ENCODE measurements at regions not wholly inside any gene's neighbourhood (a gene's known extent, or its start where the extent isn't known, plus 50 kb on each side); places are given as distances from the start of the nearest gene placed in this dataset.
"Not testable (repeated sequence)": the region's sequence is repeated elsewhere in the genome, so short reads cannot be mapped to it uniquely, and the experiment has no call there.

DNA sequence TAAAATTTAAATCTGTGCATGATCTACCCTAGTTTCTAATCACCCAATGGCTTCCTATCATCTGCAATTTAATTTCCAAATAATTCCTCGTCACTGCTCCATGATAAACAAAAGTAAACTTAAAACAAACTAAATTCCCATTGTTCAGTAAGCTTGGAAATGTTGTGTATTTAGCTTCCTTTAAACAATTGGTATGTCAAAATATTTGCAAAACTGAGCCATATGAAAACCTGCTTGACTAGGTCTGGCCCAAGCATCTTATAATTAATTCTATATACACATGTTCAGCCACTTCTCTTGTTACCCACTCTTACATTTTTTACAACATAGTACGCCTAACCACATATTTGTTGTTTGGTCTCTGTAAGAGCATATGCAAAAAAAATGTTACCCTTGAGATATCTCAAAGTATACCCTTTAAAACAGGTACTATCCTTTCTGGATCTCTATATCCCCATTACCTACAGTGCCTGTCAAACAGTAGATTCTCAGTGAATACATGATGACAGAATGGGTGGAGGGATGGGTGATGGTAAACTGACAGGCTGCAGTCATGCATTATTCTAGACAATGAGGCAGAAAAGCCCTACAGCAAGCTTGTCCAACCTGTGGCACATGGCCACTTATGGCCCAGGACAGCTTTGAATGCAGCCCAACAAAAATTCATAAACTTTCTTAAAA, 1277.9 kb upstream of the TENM4 start:
- H3K4me3 ChIP-seq (ENCODE audit: low read depth, low read length, poor library complexity, severe bottlenecking): no peak overlapping the region
- no peaks in the 10 kb centered on the region for H3K79me2 ChIP-seq (ENCODE audit: insufficient read depth, low read length)
- TF ChIP-seq, protein P1, sequence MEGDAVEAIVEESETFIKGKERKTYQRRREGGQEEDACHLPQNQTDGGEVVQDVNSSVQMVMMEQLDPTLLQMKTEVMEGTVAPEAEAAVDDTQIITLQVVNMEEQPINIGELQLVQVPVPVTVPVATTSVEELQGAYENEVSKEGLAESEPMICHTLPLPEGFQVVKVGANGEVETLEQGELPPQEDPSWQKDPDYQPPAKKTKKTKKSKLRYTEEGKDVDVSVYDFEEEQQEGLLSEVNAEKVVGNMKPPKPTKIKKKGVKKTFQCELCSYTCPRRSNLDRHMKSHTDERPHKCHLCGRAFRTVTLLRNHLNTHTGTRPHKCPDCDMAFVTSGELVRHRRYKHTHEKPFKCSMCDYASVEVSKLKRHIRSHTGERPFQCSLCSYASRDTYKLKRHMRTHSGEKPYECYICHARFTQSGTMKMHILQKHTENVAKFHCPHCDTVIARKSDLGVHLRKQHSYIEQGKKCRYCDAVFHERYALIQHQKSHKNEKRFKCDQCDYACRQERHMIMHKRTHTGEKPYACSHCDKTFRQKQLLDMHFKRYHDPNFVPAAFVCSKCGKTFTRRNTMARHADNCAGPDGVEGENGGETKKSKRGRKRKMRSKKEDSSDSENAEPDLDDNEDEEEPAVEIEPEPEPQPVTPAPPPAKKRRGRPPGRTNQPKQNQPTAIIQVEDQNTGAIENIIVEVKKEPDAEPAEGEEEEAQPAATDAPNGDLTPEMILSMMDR (IDR thresholded peaks at IDR 0.05; ENCODE audit: low read length): no peak
- no peak for TF ChIP-seq EZH2 (IDR thresholded peaks at IDR 0.05; ENCODE audit: borderline replicate concordance, low read length)
- H3K36me3 ChIP-seq (ENCODE audit: insufficient read depth, low read length): no peaks in the 10 kb centered on the region
- H3K27ac ChIP-seq (ENCODE audit: low read depth, low read length, poor library complexity, severe bottlenecking): no peak overlapping the region
- no peak overlapping the region for H3K4me2 ChIP-seq (ENCODE audit: low read length)
- no peak overlapping the region for H3K9ac ChIP-seq (ENCODE audit: low read length)
- H3K27me3 ChIP-seq (ENCODE audit: insufficient read depth, low read length): no peaks in the 10 kb centered on the region
- H3K4me1 ChIP-seq (ENCODE audit: insufficient read depth, low read length, severe bottlenecking): no peaks in the 10 kb centered on the region
- H4K20me1 ChIP-seq (ENCODE audit: insufficient read depth, low read length): no peaks in the 10 kb centered on the region
- no peaks in the 10 kb centered on the region for H3K9me3 ChIP-seq (ENCODE audit: low read length)
- H3F3A ChIP-seq (ENCODE audit: insufficient read depth, low read length): no peaks in the 10 kb centered on the region
- H3K9me2 ChIP-seq (ENCODE audit: low read depth, low read length): no peaks in the 10 kb centered on the region
- no peak overlapping the region for H2AFZ ChIP-seq (ENCODE audit: low read length)

DNA sequence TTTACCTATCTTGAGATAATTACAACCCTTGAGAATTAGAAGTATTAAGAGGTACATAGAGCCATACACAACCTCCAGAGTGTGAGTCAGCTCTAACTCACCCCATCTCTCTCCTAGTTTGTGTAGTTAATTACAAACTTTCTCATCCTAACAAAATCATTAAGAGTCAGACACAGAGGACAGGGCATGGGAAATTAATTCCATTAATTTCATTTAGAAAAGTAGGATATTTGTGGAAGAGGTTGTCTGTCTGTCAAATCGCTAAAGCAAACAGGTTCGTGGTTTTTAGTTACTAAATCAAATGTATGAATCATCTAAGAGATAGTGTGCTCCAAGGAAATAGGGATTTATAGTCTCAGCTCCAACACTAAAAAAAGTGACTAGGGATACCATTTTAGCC, 1261.4 kb upstream of the TENM4 start:
- H4K20me1 ChIP-seq (ENCODE audit: insufficient read depth, low read length): no peaks in the 10 kb centered on the region
- H3K4me2 ChIP-seq (ENCODE audit: low read length): no peak overlapping the region
- H2AFZ ChIP-seq (ENCODE audit: low read length): no peak overlapping the region
- no peak overlapping the region for H3K9ac ChIP-seq (ENCODE audit: low read length)
- no peaks in the 10 kb centered on the region for H3F3A ChIP-seq (ENCODE audit: insufficient read depth, low read length)
- H3K9me2 ChIP-seq (ENCODE audit: low read depth, low read length): no peaks in the 10 kb centered on the region
- H3K9me3 ChIP-seq (ENCODE audit: low read length): no peaks in the 10 kb centered on the region
- no peaks in the 10 kb centered on the region for H3K36me3 ChIP-seq (ENCODE audit: insufficient read depth, low read length)
- H3K4me1 ChIP-seq (ENCODE audit: insufficient read depth, low read length, severe bottlenecking): no peaks in the 10 kb centered on the region
- no peak overlapping the region for H3K27ac ChIP-seq (ENCODE audit: low read depth, low read length, poor library complexity, severe bottlenecking)
- no peak for TF ChIP-seq EZH2 (IDR thresholded peaks at IDR 0.05; ENCODE audit: borderline replicate concordance, low read length)
- no peak overlapping the region for H3K4me3 ChIP-seq (ENCODE audit: low read depth, low read length, poor library complexity, severe bottlenecking)
- H3K79me2 ChIP-seq (ENCODE audit: insufficient read depth, low read length): no peaks in the 10 kb centered on the region
- H3K27me3 ChIP-seq (ENCODE audit: insufficient read depth, low read length): no peaks in the 10 kb centered on the region

DNA sequence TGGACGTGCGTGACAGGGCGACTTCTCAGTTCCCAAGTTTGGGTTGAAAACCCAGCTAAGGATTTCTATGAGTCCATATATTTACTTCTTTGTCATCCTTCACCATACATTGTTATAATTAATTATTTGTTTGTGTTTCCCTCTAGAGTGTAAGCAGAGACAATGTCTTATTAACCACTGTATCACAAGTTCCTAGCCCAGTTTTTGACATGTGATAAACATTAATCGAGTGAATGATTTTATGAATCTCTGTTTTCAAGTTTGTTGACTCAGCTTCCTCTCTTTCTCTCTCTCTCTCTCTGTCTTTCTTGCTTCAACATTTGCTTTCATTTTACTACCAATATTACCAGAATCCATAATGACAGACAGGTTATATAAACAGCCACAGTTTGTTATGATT, 1259.6 kb upstream of the TENM4 start:
- H3K4me2 ChIP-seq (ENCODE audit: low read length): no peak overlapping the region
- no peaks in the 10 kb centered on the region for H3K36me3 ChIP-seq (ENCODE audit: insufficient read depth, low read length)
- no peaks in the 10 kb centered on the region for H3K27me3 ChIP-seq (ENCODE audit: insufficient read depth, low read length)
- H2AFZ ChIP-seq (ENCODE audit: low read length): no peak overlapping the region
- H3K4me1 ChIP-seq (ENCODE audit: insufficient read depth, low read length, severe bottlenecking): no peaks in the 10 kb centered on the region
- no peak overlapping the region for H3K27ac ChIP-seq (ENCODE audit: low read depth, low read length, poor library complexity, severe bottlenecking)
- H3F3A ChIP-seq (ENCODE audit: insufficient read depth, low read length): no peaks in the 10 kb centered on the region
- no peak overlapping the region for H3K9ac ChIP-seq (ENCODE audit: low read length)
- no peak overlapping the region for H3K4me3 ChIP-seq (ENCODE audit: low read depth, low read length, poor library complexity, severe bottlenecking)
- TF ChIP-seq, protein P1 (IDR thresholded peaks at IDR 0.05; ENCODE audit: low read length): no peak
- TF ChIP-seq EZH2 (IDR thresholded peaks at IDR 0.05; ENCODE audit: borderline replicate concordance, low read length): no peak
- H4K20me1 ChIP-seq (ENCODE audit: insufficient read depth, low read length): no peaks in the 10 kb centered on the region
- no peaks in the 10 kb centered on the region for H3K9me2 ChIP-seq (ENCODE audit: low read depth, low read length)
- no peaks in the 10 kb centered on the region for H3K79me2 ChIP-seq (ENCODE audit: insufficient read depth, low read length)
- H3K9me3 ChIP-seq (ENCODE audit: low read length): no peaks in the 10 kb centered on the region

DNA sequence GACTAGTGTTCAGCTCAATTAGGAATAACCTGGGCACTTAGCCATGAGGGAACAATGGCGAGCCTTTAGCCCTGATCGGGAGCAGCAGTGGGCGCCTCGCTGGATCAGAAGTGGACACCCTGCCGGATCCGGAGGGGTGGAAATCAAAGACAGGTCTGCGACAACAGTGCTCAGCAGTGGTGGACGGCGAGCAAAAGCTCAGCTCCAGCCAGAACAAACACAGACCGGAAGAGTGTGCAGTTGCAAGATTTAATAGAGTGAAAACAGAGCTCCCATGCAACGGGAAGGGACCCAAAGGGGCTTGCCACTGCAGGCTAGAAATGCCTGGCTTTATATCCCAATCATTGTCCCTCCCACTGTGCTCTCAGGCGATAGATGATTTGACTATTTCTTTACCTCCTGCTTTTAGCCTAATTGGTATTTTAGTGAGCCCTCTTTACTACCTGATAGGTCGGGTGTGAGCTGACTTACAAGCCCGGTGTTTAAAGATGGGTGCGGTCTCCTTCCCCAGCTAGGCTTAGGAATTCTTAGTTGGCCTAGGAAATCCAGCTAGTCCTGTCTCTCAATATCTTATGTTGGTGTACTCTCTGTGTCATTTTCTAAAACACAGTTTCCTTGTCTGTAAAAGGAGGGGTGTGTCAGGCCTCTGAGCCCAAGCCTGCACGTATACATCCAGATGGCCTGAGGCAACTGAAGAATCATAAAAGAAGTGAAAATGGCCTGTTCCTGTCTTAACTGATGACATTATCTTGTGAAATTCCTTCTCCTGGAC, 1258.8 kb upstream of the TENM4 start:
- H3K4me3 ChIP-seq (ENCODE audit: low read depth, low read length, poor library complexity, severe bottlenecking); H3K27me3 ChIP-seq (ENCODE audit: insufficient read depth, low read length); H2AFZ ChIP-seq (ENCODE audit: low read length); H4K20me1 ChIP-seq (ENCODE audit: insufficient read depth, low read length); H3K9me3 ChIP-seq (ENCODE audit: low read length); H3F3A ChIP-seq (ENCODE audit: insufficient read depth, low read length); H3K9me2 ChIP-seq (ENCODE audit: low read depth, low read length); H3K36me3 ChIP-seq (ENCODE audit: insufficient read depth, low read length); H3K4me1 ChIP-seq (ENCODE audit: insufficient read depth, low read length, severe bottlenecking); H3K9ac ChIP-seq (ENCODE audit: low read length); H3K79me2 ChIP-seq (ENCODE audit: insufficient read depth, low read length); H3K4me2 ChIP-seq (ENCODE audit: low read length); H3K27ac ChIP-seq (ENCODE audit: low read depth, low read length, poor library complexity, severe bottlenecking): not testable (repeated sequence)

Measured in OCI-LY1 (cell line).